ENCODE measurements at regions not wholly inside any gene's neighbourhood (a gene's known extent, or its start where the extent isn't known, plus 50 kb on each side); places are given as distances from the start of the nearest gene placed in this dataset.
"Not testable (repeated sequence)": the region's sequence is repeated elsewhere in the genome, so short reads cannot be mapped to it uniquely, and the experiment has no call there.

DNA sequence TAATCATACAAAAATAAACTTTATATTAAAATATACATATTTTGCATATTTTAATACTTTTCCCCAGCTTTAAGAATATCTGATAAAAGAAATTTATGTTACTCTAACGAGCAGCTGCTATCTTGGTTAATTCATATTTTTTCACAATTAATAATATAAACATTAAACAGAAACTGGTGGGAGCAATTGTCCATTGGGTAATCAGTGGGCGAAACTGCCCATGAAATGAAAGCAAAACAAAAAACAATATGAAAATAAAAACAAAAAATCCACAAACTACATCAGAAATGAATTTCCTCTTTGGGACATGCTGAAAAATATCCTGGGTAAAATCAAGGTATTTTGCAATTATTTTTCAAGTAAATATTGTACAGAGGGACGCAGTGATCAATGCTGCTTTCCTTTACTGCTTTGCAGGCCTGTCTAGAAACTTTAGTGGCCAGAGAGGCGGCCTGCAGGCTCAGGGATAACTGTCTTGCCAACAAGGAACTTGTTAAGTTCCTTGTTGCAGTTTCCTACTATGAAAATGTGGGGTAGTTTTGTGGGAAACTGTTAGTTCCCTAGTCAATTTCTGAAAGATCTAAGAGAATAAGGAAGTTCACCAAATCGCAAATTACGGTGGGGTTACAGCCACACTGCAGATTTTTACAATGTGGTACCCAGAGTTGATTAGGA, 309.0 kb upstream of the PLGLB2 start:
- in situ Hi-C loops (cut with MboI; ENCODE audit: low pct_unique_long_range_greater_than_20kb, low sequenced_read_pairs, unreplicated experiment) = not testable (repeated sequence)

DNA sequence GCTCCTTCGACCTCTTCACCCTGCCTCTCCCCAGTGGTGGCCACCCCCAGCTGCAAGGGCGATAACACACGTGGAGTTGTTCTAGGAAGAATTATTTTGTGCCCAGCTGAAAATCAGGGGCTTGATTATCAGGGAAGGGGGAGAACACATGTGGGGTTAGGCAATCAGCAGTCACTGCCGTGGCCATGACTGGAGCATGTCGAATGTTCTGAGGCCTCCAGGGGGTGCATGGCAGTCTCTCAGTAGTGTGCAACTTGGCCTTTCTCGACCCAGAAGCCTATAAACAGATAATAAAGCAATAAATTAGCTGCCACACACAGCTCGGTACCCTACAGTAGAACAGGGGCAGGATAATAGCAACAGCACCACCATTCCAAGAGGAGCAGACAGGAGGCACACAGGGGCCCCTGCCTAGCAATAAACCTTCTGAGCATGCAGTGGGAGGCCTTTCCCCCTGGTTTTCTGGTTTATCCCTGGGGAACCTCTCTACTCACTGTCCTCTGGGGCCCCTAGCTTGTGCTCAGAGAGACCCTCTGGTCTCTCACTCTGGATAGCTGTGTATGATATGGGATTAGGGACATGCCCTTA, 308.2 kb upstream of the PLGLB2 start:
- in situ Hi-C loops (cut with MboI; ENCODE audit: low pct_unique_long_range_greater_than_20kb, low sequenced_read_pairs, unreplicated experiment); DNase-seq (ENCODE audit: low spot score): not testable (repeated sequence)

More for the DNA sequence above, 309.0 kb upstream of the PLGLB2 start:
- not testable (repeated sequence) for DNase-seq (ENCODE audit: low spot score)

- in situ Hi-C loops (cut with MboI; ENCODE audit: low pct_unique_long_range_greater_than_20kb, low sequenced_read_pairs, unreplicated experiment); DNase-seq (ENCODE audit: low spot score): not testable (repeated sequence)
Measured at GRCh38 chr2:87440650-87441049, 307.2 kb upstream of the PLGLB2 start.

- DNase-seq (ENCODE audit: low spot score); in situ Hi-C loops (cut with MboI; ENCODE audit: low pct_unique_long_range_greater_than_20kb, low sequenced_read_pairs, unreplicated experiment): not testable (repeated sequence)
Measured at GRCh38 chr2:87441375-87441774, 306.5 kb upstream of the PLGLB2 start.

DNA sequence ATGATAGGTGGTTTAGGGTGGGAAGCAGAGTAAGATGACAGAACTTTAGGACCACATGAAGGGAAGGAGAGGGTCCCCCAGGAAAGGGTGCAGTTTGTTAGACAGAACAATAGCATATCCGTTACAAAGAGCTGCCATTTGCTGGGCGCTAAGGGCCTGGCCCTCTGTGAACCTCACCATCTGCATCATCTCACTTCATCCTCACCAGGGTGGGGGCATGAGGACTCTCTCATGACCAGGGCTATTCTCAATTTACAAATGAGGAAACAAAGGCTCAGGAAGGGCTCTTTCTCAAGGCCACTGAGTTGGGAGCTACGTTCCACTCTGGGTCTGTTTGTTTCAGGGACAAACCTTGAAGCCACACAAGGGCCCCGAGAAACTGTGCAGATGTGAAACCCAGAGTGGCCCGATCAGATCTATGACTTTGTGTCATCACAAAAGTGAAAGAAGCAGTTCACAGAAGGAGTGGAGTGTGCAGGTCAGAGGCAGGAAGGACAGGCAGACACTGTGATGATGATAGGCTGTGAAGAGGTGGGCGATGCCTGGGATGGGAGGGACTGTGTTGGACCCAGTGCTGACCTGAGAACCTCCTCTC, 304.8 kb upstream of the PLGLB2 start:
- DNase-seq (ENCODE audit: low spot score); in situ Hi-C loops (cut with MboI; ENCODE audit: low pct_unique_long_range_greater_than_20kb, low sequenced_read_pairs, unreplicated experiment): not testable (repeated sequence)

- DNase-seq (ENCODE audit: low spot score); in situ Hi-C loops (cut with MboI; ENCODE audit: low pct_unique_long_range_greater_than_20kb, low sequenced_read_pairs, unreplicated experiment): not testable (repeated sequence)
Measured at GRCh38 chr2:87444951-87445350, 302.9 kb upstream of the PLGLB2 start.

GRCh38 chr2:87445613-87446312, 302.1 kb upstream of the PLGLB2 start:
- DNase-seq (ENCODE audit: low spot score) = not testable (repeated sequence)

DNA sequence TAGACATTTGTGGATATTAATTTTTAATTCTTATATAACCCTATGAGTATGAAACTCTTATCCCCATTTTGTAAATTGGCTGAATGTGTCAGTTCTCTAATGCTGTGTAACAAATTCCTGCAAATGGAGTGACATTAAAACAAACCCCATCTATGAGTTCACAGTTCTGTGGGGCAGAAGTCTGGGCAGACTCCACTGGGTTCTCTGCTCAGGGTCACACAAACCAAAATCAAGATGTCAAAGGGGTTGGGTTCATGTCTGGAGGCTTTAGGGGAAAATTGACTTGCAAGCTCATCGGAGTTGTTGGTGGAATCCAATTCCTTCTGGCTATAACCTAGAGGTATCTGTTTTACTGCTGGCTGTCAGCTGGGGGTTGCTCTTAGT, 301.6 kb upstream of the PLGLB2 start:
- in situ Hi-C loops (cut with MboI; ENCODE audit: low pct_unique_long_range_greater_than_20kb, low sequenced_read_pairs, unreplicated experiment) = not testable (repeated sequence)

More at GRCh38 chr2:87445613-87446312, 302.1 kb upstream of the PLGLB2 start:
- in situ Hi-C loops (cut with MboI; ENCODE audit: low pct_unique_long_range_greater_than_20kb, low sequenced_read_pairs, unreplicated experiment) = not testable (repeated sequence)

GRCh38 chr2:87449462-87449980, 298.4 kb upstream of the PLGLB2 start:
- in situ Hi-C loops (cut with MboI; ENCODE audit: low pct_unique_long_range_greater_than_20kb, low sequenced_read_pairs, unreplicated experiment); DNase-seq (ENCODE audit: low spot score): not testable (repeated sequence)

More for the DNA sequence above, 301.6 kb upstream of the PLGLB2 start:
- not testable (repeated sequence) for DNase-seq (ENCODE audit: low spot score)

- in situ Hi-C loops (cut with MboI; ENCODE audit: low pct_unique_long_range_greater_than_20kb, low sequenced_read_pairs, unreplicated experiment); DNase-seq (ENCODE audit: low spot score): not testable (repeated sequence)
Measured at GRCh38 chr2:87452193-87452592, 295.7 kb upstream of the PLGLB2 start.

DNA sequence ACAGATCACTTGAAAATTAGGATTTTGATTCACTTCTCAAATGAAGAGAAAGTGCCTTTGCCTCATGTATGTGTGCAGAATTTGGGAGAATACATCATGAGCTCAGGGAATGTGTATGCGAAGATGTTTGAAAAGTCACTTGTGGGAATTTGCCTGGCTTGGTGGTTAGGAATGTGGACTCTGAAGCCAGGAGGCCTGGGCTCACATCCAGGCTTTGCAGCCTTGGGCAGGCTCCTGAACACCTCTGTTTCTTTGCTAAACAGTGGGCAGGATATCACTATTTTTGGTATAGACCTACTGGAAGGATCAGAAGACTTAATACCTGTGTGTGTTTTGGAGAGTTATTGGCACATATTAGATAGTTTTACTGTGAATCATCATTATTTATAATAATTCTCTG, 295.0 kb upstream of the PLGLB2 start:
- in situ Hi-C loops (cut with MboI; ENCODE audit: low pct_unique_long_range_greater_than_20kb, low sequenced_read_pairs, unreplicated experiment) = not testable (repeated sequence)

DNA sequence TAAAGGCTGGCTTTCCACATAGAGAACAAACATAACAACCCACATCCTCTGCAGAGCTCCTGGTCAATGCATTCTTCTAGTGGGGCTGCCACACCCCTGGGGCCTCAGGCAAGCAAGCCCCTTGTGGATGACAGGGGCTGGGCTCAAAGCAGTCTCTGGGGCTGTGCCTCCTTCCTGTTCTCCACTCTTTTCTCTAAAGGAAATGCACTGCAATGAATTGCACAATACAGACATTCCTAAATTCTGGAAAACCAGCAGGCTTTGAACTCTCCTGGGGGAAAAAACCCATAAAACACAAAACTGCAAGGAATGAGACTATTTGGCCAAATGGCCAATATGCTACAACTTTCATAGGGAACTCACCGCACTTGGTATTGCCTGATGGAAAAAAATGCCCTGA, 293.9 kb upstream of the PLGLB2 start:
- in situ Hi-C loops (cut with MboI; ENCODE audit: low pct_unique_long_range_greater_than_20kb, low sequenced_read_pairs, unreplicated experiment); DNase-seq (ENCODE audit: low spot score): not testable (repeated sequence)

More for the DNA sequence above, 295.0 kb upstream of the PLGLB2 start:
- DNase-seq (ENCODE audit: low spot score) = not testable (repeated sequence)

DNA sequence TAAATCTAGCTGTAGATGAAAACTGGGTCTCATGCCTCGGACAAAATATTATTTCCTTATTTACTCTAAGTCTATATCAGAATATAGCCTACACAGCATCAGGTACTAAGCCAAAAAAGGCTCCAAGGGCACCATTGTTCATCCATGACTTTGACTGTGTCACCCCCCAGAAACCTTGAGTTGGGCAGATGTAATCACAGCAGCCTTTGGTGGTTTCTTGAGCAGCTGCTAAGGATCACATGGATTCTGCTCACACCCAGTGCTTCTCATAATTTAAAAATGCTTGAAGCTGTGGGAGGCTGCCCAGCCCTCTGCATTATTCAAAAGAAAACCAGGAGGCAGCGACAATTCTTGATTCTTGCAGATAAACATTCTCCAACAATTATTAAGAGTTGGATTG, 293.5 kb upstream of the PLGLB2 start:
- in situ Hi-C loops (cut with MboI; ENCODE audit: low pct_unique_long_range_greater_than_20kb, low sequenced_read_pairs, unreplicated experiment); DNase-seq (ENCODE audit: low spot score): not testable (repeated sequence)

DNA sequence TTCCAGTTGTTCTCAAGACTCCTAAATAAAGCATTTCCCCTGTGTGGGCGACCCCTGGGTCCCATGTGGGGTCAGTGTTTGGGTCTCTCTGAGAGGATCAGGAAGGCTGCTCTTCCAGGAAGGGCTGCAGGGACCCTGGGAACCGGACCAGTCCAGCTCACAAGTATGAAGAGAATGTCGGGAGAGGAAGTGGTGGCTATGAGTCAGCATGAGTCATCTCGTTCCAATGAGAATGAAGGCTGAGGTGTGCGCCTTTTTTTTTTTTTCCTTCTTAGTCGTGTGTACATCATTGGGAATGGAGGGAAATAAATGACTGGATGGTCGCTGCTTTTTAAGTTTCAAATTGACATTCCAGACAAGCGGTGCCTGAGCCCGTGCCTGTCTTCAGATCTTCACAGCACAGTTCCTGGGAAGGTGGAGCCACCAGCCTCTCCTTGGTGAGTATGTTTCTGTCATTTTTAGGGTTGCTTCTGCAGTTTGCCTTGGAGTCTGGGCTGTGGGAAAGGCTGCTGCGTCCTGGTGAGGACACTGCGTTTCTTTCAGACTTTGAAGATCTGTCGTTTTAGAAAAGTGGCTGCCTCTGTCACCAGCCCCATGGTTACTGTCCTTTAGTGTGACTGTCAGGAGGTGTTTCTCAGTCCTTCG, 292.6 kb upstream of the PLGLB2 start:
- DNase-seq (ENCODE audit: low spot score); in situ Hi-C loops (cut with MboI; ENCODE audit: low pct_unique_long_range_greater_than_20kb, low sequenced_read_pairs, unreplicated experiment): not testable (repeated sequence)

GRCh38 chr2:87455854-87456249, 292.0 kb upstream of the PLGLB2 start:
- in situ Hi-C loops (cut with MboI; ENCODE audit: low pct_unique_long_range_greater_than_20kb, low sequenced_read_pairs, unreplicated experiment); DNase-seq (ENCODE audit: low spot score): not testable (repeated sequence)

DNA sequence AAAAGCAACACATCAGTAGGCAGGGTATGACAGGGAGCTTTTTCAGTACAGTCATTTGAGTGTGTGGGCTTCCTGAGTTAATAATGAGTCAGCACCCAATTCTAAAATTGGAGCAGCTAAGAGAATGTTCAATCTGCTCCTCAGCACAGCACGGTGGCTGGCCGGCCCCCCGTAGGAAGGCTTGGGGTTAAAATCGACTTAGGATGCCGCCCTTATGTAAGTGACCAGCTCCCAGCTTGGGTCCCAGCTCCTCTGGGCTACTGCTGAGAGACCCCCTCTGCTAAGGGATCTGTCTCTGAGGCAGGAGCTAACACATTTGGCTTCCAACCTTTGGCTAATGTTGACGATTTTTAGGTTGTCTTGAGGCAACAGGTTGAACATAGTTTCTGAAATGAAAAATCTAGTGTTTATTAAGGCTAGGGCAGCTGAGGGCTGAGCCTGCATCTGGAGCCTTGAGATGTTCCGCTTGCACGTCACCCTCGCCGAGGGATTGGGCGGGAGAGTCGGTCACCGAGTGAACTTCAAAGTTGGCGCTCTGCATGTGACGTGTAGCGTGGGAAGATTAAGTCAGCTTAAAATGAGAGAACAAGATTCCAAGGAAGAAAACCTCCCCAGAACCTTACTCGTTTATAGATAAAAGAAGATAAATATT, 291.3 kb upstream of the PLGLB2 start:
- DNase-seq (ENCODE audit: low spot score); in situ Hi-C loops (cut with MboI; ENCODE audit: low pct_unique_long_range_greater_than_20kb, low sequenced_read_pairs, unreplicated experiment): not testable (repeated sequence)

- in situ Hi-C loops (cut with MboI; ENCODE audit: low pct_unique_long_range_greater_than_20kb, low sequenced_read_pairs, unreplicated experiment); DNase-seq (ENCODE audit: low spot score): not testable (repeated sequence)
Measured at GRCh38 chr2:87457129-87457499, 290.8 kb upstream of the PLGLB2 start.

All from GM13977 (cell line).